ENCODE measurements at regions not wholly inside any gene's neighbourhood (a gene's known extent, or its start where the extent isn't known, plus 50 kb on each side); places are given as distances from the start of the nearest gene placed in this dataset.

DNA sequence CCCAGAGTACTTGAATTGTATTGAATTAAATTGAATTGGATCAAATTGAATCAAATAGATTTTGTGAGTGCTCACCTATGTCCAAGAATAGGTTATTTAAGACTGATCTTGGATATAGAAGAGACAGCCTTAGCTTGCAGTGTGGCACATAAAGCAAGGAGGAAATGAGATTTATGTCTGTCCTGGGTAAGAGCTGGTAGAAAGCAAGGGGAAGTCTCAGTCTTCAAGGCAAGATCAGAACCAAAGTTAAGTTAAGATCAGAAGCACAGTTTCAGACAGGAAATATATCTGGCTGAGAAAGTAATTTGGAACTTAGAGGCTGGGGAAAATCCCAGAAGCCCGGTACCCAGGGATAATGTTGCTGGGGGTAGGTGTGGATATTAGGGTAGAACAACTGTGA, 244.4 kb upstream of the ARPP21 start:
- TF ChIP-seq POLR2A (IDR thresholded peaks at IDR 0.05): no peak
- TF ChIP-seq, protein P1, sequence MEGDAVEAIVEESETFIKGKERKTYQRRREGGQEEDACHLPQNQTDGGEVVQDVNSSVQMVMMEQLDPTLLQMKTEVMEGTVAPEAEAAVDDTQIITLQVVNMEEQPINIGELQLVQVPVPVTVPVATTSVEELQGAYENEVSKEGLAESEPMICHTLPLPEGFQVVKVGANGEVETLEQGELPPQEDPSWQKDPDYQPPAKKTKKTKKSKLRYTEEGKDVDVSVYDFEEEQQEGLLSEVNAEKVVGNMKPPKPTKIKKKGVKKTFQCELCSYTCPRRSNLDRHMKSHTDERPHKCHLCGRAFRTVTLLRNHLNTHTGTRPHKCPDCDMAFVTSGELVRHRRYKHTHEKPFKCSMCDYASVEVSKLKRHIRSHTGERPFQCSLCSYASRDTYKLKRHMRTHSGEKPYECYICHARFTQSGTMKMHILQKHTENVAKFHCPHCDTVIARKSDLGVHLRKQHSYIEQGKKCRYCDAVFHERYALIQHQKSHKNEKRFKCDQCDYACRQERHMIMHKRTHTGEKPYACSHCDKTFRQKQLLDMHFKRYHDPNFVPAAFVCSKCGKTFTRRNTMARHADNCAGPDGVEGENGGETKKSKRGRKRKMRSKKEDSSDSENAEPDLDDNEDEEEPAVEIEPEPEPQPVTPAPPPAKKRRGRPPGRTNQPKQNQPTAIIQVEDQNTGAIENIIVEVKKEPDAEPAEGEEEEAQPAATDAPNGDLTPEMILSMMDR (IDR thresholded peaks at IDR 0.05 in 8 of 11, conservative IDR thresholded peaks at IDR 0.05 in 3 of 11): no peak

Data from spleen (tissue), 7 donors.